ENCODE measurements at regions not wholly inside any gene's neighbourhood (a gene's known extent, or its start where the extent isn't known, plus 50 kb on each side); places are given as distances from the start of the nearest gene placed in this dataset.

DNA sequence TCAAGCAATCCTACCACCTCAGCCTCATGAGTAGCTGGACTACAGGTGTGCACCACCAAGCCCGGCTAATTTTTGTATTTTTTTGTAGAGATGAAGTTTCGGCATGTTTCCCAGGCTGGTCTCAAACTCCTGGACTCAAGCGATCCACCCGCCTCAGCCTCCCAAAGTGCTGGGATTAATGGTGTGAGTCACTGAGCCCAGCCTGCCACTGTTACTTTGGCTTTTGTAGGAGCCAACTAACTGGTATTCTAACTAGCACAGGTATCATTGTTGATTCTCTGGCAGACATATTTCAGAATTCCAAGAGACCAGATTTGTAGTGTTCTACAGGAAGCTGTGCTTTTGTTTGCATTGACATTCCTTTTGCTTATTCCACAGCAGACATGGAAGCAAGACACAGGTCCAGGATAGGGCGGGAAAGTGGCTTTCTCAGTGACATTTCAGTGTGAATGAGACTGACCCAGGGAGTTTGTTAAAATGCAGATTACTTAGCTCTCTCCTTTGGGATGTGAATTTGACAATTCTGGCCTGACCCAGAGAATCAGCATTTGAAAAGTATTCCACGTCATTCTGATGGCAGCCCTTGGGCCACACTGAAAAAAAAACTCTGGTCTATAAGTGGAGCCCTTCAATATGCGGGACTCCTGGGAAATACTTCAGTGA lies 52.2 kb upstream of the PAX6 start:
- peak overlapping the region in 1 of 3 experiments; percentile 76; a peak in 1 of 7 replicates for H3K27ac Mint-ChIP-seq
- peaks cover 0 to 12% (median 12%) of the 10 kb centered on the region in 3 experiments; a peak in 5 of 7 replicates for H3K36me3 Mint-ChIP-seq (ENCODE audit: insufficient read depth in 1 of 3, low read depth in 3 of 3)
- Histone ChIP-seq H4K8ac (replicated peaks; ENCODE audit: insufficient read length, low read depth, low read length) (no peak overlapping the region), H3K79me1 (ENCODE audit: insufficient read depth, low read depth, low read length, poor library complexity, severe bottlenecking) (no peaks in the 10 kb centered on the region), H3K14ac (ENCODE audit: insufficient read depth, low read length) (no peak overlapping the region), H2BK20ac (ENCODE audit: low read depth, low read length, poor library complexity, severe bottlenecking) (no peak overlapping the region), H2AK5ac (ENCODE audit: insufficient read length, low read length) (no peak overlapping the region), H3K4ac (ENCODE audit: low read depth, low read length) (no peak overlapping the region), H3K18ac (ENCODE audit: insufficient read length, low read depth, low read length) (no peak overlapping the region), H3K9ac (ENCODE audit: extremely low read depth, insufficient read length, low read length) (no peak overlapping the region), H3K27ac (ENCODE audit: insufficient read length, low read depth, low read length) (peak overlapping the region; percentile 68), H3K4me2 (ENCODE audit: insufficient read depth, insufficient read length, low read length) (no peak overlapping the region), H2BK15ac (ENCODE audit: low read depth, low read length) (no peak overlapping the region), H4K20me1 (ENCODE audit: control insufficient read depth, insufficient read depth, insufficient read length) (no peaks in the 10 kb centered on the region), H3K9me3 (ENCODE audit: control insufficient read depth, low read depth, low read length) (no peaks in the 10 kb centered on the region), H4K5ac (ENCODE audit: insufficient read length, low read depth, low read length) (no peak overlapping the region), H3K27me3 (ENCODE audit: insufficient read depth, low read length) (no peaks in the 10 kb centered on the region; the same call in 1 of the 2 replicates), H3K23ac (ENCODE audit: insufficient read length, low read depth, low read length) (no peak overlapping the region), H2BK12ac (ENCODE audit: insufficient read length, low read depth, low read length) (no peak overlapping the region), H3K4me1 (ENCODE audit: insufficient read depth, low read length) (0 out of 2 replicates have a peak, but pooled peaks cover 3% of the 10 kb centered on the region), H2BK5ac (ENCODE audit: insufficient read length, low read length) (no peak overlapping the region), H2BK120ac (ENCODE audit: low read depth, low read length, poor library complexity, severe bottlenecking) (no peak overlapping the region), H4K91ac (ENCODE audit: insufficient read length, low read depth, low read length) (no peak overlapping the region), H3K23me2 (ENCODE audit: insufficient read length, low read depth, low read length, poor library complexity, severe bottlenecking) (no peaks in the 10 kb centered on the region), H3T11ph (ENCODE audit: low read length) (no peak overlapping the region), H3K79me2 (ENCODE audit: insufficient read depth, low read length) (no peaks in the 10 kb centered on the region), H3K56ac (ENCODE audit: insufficient read length, low read depth, low read length) (no peak overlapping the region), H2AFZ (ENCODE audit: low read length) (no peak overlapping the region)
- DNase-seq = peak; percentile 54
- no peak overlapping the region for H3K4me3 Mint-ChIP-seq
- H3K4me1 Mint-ChIP-seq = peaks cover 31 to 50% of the 10 kb centered on the region in 2 experiments
- H3K27me3 Mint-ChIP-seq (ENCODE audit: low read depth) = peaks cover 23% of the 10 kb centered on the region
- WGBS (ENCODE audit: extremely low coverage, insufficient read length, low lambda C conversion rate) = no CpG with 5 or more reads among the region's 7 CpGs
- peaks cover 8 to 12% of the 10 kb centered on the region in 2 experiments for H3K9me3 Mint-ChIP-seq
- TF ChIP-seq, protein P1, sequence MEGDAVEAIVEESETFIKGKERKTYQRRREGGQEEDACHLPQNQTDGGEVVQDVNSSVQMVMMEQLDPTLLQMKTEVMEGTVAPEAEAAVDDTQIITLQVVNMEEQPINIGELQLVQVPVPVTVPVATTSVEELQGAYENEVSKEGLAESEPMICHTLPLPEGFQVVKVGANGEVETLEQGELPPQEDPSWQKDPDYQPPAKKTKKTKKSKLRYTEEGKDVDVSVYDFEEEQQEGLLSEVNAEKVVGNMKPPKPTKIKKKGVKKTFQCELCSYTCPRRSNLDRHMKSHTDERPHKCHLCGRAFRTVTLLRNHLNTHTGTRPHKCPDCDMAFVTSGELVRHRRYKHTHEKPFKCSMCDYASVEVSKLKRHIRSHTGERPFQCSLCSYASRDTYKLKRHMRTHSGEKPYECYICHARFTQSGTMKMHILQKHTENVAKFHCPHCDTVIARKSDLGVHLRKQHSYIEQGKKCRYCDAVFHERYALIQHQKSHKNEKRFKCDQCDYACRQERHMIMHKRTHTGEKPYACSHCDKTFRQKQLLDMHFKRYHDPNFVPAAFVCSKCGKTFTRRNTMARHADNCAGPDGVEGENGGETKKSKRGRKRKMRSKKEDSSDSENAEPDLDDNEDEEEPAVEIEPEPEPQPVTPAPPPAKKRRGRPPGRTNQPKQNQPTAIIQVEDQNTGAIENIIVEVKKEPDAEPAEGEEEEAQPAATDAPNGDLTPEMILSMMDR (conservative IDR thresholded peaks at IDR 0.05) = no peak
